ENCODE measurements at regions not wholly inside any gene's neighbourhood (a gene's known extent, or its start where the extent isn't known, plus 50 kb on each side); places are given as distances from the start of the nearest gene placed in this dataset.

- Histone ChIP-seq H3K27ac (no peak overlapping the region), H3K9me3 (no peaks in the 10 kb centered on the region), H3K4me2 (no peak overlapping the region), H3K4me1 (no peaks in the 10 kb centered on the region), H3K4me3 (no peak overlapping the region)
- CTCF ChIA-PET, result no interaction called here
- FAIRE-seq (no peak), DNase-seq (ENCODE audit: low read depth in 1 of 2, low spot score in 1 of 2) (no peak), ATAC-seq (no peak)
- 58% methylated on average over 4 of the region's 4 CpGs for WGBS (ENCODE audit: missing lambda C conversion rate)
- POLR2A ChIA-PET, result no interaction called here
- TF ChIP-seq HOXB5 (CRISPR knock-in tag; IDR thresholded peaks at IDR 0.05) (no peak), ZFP36 (IDR thresholded peaks at IDR 0.05; ENCODE audit: borderline replicate concordance, partially characterized antibody) (no peak), SMC3 (IDR thresholded peaks at IDR 0.05) (no peak), MAZ (IDR thresholded peaks at IDR 0.05; ENCODE audit: borderline replicate concordance, low read depth, low read length) (no peak)
Measured at GRCh38 chr1:29563571-29563970, 327.2 kb downstream of the PTPRU start.

GRCh38 chr1:29563092-29563491 lies 326.8 kb downstream of the PTPRU start:
- CTCF ChIA-PET, result no interaction called here
- TF ChIP-seq MYC (IDR thresholded peaks at IDR 0.05; ENCODE audit: borderline replicate concordance, low read length) (no peak), CTCF (IDR thresholded peaks at IDR 0.05) (no peak), CEBPB (IDR thresholded peaks at IDR 0.05) (no peak), MAX (IDR thresholded peaks at IDR 0.05) (no peak), TP53 (CRISPR knock-in tag; IDR thresholded peaks at IDR 0.05) (no peak), USF2 (IDR thresholded peaks at IDR 0.05) (no peak), MAFK (IDR thresholded peaks at IDR 0.05; ENCODE audit: partially characterized antibody) (no peak), ESRRA (IDR thresholded peaks at IDR 0.05; ENCODE audit: borderline replicate concordance, low read length) (no peak), ZNF302 (CRISPR knock-in tag; IDR thresholded peaks at IDR 0.05) (no peak), ATOH8 (CRISPR knock-in tag; IDR thresholded peaks at IDR 0.05; ENCODE audit: low read depth) (no peak)
- FAIRE-seq, result no peak
- Histone ChIP-seq H3K4me2 (no peak overlapping the region), H3K9me3 (no peaks in the 10 kb centered on the region), H3K4me1 (no peaks in the 10 kb centered on the region), H3K27ac (no peak overlapping the region), H3K4me3 (no peak overlapping the region)
- no peak for ATAC-seq
- POLR2A ChIA-PET, result no interaction called here
- no peak for DNase-seq (ENCODE audit: low read depth in 1 of 2, low spot score in 1 of 2)
- WGBS (ENCODE audit: missing lambda C conversion rate), result 41% methylated on average over 3 of the region's 3 CpGs

- H3K4me3 ChIP-seq, result no peak overlapping the region
- ChIA-PET POLR2A (no interaction called here), CTCF (no interaction called here)
- no peak overlapping the region for H3K27ac ChIP-seq
- 11% methylated on average over 2 of the region's 3 CpGs for WGBS (ENCODE audit: missing lambda C conversion rate)
- no peak for ATAC-seq
- no peaks in the 10 kb centered on the region for H3K9me3 ChIP-seq
- DNase-seq (ENCODE audit: low read depth in 1 of 2, low spot score in 1 of 2), result no peak
- no peak for FAIRE-seq
- no peak overlapping the region for H3K4me2 ChIP-seq
- no peaks in the 10 kb centered on the region for H3K4me1 ChIP-seq
- TF ChIP-seq HDAC2 (IDR thresholded peaks at IDR 0.05) (no peak), SMC3 (IDR thresholded peaks at IDR 0.05) (no peak), PBX3 (IDR thresholded peaks at IDR 0.05) (no peak), NR3C1 (IDR thresholded peaks at IDR 0.05) (no peak), ZNF302 (CRISPR knock-in tag; IDR thresholded peaks at IDR 0.05) (no peak), BCL3 (IDR thresholded peaks at IDR 0.05) (no peak), REST (IDR thresholded peaks at IDR 0.05) (no peak), EP300 (IDR thresholded peaks at IDR 0.05) (no peak), ZC3H11A (IDR thresholded peaks at IDR 0.05) (no peak), ESRRA (IDR thresholded peaks at IDR 0.05; ENCODE audit: borderline replicate concordance, low read length) (no peak), CTCF (IDR thresholded peaks at IDR 0.05) (no peak), FOSB (CRISPR knock-in tag; IDR thresholded peaks at IDR 0.05) (no peak), NPAS2 (CRISPR knock-in tag; IDR thresholded peaks at IDR 0.05; ENCODE audit: borderline replicate concordance) (no peak)
Measured at GRCh38 chr1:29559056-29559455, 322.7 kb downstream of the PTPRU start.
